Fibroblast of skin of abdomen (primary cell): ENCODE measurements at regions not wholly inside any gene's neighbourhood (a gene's known extent, or its start where the extent isn't known, plus 50 kb on each side); places are given as distances from the start of the nearest gene placed in this dataset.
"Not testable (repeated sequence)": the region's sequence is repeated elsewhere in the genome, so short reads cannot be mapped to it uniquely, and the experiment has no call there.

Experiments used
- DNase-seq: peaks from one replicate; pipeline ENCODE4 v3.0.0-alpha.2; 2013

DNA sequence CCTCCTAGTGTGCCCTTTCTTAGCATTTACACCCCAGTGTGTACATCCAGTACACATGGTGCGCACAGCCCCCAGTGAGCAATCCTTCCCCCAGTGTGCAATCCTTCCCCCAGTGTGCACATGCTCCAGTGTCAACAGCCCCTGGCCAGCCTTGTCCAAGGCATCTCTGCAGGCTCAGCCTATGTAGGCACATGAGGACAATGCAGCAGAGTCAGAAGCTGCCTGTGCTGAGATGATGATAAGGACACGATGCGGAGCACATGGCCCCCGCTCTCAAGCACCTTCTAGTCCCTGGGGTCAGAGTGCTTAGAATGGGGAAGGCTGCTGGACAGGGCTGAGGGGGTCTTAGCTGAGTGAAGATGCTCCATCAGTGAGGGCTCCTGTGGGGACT is 69.8 kb downstream of the GADD45G start:
- no peak for DNase-seq

DNA sequence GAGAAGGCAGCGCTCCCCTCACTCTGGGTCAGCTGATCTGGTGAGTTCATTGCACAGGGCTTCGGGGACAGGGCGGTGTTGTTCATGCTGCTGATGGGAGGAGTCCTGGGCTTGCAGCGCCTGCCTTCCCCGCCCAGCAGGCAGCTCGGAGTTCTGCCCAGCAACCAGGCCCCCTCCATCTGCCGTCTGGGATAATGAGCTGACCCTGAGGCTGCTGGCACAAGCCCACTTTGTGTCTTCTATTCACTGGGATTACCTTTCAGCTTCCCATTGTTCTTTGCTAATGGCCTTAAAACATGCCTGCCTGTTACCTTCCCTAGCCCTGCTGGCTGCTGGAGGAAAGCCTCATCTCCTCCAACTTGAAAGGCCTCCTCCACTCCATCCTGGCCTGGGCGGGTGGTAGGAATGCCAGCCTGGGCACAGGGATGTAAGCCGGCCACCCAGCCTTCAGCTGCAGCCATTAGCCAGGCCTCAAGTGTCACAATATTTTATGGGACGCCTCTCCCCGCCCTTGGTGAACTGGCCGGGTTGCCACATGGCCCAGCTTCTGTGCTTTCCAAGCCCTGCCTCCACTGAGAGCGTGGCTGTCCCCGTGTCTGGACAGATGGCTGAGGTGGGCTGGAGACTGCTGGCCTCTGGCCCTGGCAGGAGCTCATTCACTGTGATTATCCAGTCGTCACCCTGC is 70.4 kb downstream of the GADD45G start:
- no peak for DNase-seq

DNA sequence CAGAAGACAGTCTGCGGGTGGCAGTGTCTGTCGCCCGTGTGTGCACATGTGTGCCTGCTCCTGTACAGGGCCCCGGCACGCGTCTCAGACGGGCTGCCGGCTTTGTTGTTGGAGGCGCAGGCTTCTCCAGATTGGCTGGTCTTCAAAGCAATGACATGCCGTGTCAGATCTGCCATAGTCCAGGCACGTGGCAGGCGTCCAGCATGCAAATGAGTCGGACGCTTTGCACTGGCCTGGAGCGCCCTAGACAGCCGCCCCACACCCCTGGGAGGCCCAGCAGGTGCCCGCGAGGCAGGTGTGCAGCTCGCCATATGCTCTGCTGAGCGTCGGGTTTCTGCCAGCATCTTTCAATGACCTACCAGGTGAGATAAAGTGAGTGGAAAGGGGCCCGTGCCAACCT is 71.5 kb downstream of the GADD45G start:
- DNase-seq, result no peak

DNA sequence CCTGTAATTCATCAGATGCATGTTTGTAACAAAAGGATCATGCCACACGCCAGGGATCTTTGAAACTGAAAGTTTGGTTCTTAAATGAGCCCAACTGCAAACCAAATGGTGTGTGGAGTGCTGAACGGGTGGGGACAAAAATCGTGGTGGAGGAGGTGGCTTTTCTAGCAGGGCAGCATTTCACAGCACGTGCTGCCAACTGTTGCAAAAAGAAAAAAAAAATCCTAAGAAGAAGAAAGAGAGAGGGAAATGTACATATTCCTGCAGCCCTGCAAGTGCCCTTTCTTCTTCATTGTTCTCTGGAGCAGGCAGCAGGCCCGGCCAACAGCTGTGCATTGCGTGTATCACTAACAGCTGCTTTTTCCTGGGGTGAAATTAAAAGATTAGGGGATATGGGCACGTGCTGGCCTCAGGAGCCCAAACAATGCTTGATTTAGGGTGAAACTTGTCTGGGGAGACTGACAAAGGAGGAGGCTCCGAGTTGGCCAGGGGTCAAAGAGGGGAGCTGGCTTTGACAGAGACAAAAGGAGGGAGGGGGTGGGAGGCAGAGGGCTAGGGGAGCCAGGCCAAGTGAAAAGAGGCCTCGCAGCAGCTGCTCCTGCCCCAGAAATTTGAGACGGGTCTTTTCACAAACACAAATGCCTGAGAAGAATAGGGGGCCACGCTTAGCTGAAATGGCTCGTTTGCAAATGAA is 73.0 kb downstream of the GADD45G start:
- no peak for DNase-seq

DNA sequence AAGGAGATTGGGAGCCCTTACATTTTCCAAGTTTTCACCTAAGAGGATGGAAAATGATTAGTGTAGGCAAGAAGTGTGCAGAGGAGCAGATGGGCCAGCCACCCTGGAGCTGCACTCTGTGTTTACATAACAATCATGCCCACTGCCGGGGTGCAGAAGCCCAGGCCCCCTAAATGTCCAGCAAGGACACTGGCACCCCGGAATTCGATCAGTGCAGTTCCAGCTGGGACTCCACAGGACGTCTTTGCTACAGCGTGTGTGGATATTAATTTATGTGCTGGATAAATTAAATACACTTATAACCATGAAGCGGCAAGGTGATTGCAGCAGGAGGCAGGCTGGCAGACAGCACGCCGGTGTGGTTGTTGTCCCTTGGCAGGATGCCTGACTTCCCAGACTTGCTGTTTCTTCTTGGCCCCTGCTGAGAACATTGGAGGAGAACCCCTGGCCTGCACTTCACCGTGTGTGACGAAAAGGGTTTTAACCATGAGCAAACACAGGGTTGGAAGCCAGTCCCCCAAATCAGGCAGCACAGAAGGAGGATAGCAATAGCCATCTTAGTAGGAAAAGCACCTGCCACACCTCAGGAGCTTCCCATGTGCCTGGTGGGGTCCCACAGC is 73.7 kb downstream of the GADD45G start:
- DNase-seq, result no peak

DNA sequence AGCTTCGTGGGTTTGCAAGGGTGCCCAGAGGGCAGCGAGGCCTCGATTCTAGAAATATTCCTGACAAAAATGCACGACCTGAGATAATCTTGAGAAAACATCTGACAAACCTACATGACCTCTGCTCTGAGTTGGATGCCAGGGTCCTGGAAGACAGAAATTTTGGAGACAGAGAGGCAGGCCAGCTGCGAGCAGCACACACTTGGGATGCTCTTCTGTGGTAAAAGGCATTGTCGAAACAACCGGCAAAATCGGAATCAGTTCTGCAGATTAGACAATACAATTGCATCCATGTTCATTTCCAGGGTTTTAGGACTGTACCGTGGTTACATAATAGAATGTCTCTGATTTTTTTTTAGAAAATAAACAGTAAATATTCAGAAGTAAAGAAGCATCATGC is 74.2 kb downstream of the GADD45G start:
- DNase-seq, result no peak

DNA sequence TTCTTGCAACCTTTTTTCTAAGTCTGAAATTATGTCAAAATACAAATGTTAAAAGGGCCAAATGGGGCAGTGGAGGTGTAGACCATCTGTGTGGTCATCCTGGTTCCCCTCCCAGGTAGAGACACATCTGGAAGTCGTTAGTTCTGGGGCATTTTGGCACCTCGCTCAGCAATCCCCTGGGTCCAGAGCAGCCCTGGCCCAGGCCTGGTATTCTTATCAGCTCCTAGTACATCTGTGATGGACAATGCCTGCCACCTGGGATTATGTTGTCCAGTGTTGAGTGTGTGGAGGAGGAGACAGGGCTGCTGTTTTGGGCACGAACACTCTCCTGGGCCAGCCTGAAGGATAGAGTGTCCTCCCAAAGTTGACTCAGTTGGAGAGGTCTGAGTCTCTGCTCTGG is 74.8 kb downstream of the GADD45G start:
- DNase-seq, result no peak

DNA sequence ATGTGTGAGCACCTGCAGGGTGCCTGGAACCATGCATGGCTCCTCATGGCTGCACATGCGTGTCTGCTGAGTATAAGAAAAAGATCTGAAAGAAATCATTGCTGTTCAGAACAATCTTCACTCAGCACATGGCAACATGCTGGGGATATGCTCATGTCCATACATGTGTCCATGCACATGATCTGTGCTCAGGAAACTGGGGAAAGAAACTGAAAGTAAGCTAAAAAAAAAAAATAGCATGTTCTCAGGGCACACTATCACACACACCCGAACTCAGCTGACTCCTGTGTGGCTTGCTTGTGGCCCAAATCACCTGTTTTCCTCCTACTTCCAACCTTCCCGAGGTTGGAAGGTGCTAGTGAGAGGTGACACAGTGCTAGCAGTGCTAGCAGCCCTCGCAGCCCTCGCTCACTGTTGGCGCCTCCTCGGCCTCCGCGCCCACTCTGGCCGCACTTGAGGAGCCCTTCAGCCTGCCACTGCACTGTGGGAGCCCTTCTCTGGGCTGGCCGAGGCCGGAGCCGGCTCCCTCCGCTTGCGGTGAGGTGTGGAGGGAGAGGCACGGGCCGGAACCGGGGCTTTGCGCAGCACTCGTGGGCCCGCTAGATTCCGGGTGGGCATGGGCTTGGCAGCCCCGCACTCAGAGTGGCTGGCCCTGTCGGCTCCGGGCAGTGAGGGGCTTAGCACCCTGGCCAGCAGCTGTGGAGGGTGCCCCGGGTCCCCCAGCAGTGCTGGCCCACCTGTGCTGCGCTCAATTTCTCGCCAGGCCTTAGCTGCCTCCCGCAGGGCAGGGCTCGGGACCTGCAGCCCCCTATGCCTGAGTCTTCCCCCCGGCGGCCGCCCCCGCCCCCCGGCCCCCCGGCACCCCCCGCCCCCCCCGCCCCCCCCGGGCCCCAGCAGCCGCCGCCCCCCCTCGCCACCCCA is 76.0 kb downstream of the GADD45G start:
- no peak for DNase-seq

DNA sequence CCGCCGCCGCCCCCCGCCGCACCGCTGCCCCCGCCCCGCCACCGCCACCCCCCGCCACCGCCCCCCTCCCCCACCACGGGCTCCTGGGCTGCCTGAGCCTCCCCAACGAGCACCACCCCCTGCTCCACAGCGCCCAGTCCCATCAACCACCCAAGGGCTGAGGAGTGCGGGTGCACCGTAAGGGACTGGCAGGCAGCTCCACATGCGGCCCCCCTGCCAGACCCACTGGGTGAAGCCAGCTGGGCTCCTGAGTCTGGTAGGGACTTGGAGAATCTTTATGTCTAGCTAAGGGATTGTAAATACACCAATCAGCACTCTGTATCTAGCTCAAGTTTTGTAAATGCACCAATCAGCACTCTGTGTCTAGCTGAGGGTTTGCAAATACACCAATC is 76.7 kb downstream of the GADD45G start:
- DNase-seq, result not testable (repeated sequence)

DNA sequence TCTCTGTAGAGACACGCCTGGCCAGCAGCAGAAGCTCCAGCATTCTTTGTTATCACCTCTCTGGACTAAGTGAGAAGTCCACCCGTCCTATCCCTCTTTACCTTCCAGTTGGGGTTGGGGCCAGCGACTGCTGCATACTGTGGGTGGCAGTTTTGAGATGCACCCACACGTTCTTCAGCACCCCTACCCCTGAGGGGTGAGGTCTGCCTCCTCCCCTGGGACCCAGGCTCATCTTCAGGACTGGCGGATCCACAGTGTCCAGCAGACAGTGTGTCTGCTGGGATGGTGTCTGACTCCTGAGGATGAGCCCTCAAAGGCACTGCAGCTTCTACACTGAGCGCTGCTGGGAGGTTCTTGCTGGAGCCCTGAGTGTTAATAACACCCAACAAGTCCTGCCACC is 78.8 kb downstream of the GADD45G start:
- DNase-seq, result no peak

DNA sequence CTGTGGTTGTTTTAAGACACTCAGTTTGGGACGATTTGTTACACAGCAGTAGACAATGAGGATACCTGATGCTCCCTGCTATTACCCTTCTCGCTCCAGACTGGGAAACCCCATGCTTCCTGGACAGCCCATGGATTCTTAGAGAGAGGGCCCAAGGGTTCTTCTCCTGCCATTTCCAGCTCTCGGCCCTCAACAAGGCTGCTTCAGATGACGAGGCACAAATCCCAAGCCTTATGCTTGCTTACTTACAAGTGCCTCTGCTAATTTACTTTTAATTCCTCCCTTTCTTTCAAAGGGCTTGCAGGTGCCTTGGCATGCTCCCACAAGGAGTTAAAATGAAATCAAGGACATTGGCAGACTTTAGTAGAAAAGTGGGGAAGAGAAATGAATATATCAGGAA is 79.4 kb downstream of the GADD45G start:
- DNase-seq, result no peak

DNA sequence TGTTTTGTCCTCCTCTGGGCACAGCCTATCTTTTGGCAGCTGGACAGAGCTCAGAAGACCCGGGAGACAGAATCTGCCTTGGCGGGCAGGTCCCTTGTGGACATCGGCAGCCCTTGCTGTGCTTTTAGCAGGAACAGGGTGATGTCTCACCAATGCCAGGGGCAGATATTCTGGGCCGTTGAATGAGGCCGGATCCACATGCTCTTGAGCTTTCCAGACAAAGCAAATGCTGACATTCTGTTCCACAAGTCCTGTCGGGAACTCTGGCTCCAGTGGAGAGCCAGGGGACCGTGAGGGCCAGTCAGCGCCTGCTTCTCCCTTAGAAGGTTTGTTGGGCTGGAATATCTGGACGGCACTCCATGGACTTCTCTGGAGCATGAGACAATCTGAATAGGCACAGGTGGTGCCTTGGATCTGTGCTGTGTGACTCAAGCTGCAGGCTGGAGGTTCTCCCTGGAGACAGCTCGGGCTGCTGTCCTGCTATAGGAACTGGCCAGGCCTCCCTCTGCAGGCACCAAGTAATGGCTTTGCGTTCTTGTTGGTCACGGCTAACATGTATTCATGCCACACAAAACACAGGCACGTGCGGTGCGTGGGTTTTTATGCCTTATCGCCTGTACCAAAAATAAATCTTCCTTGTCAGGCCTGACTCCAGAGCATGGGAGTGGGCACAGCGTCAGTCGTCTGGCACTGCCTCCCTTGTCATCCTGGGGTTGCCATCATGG is 80.3 kb downstream of the GADD45G start:
- no peak for DNase-seq

DNA sequence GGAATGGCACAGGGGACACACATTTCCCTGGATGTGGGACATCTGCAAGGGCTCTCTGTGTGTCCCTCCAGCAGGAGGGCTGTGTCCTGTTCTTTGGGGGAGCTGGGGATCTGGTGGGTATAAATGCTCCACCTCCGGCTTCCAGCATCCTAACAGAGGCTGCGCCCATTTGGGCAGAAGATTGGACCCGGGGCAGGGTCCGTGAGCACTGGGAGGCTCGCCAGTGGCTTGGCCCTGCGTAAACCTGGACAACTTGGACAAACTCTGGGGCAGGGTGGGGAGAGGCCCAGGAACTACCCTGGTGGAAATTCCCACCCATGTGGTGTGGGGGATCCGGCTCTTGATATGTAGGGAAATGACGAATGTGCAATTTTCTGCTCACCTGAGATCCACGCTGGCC is 80.9 kb downstream of the GADD45G start:
- no peak for DNase-seq

DNA sequence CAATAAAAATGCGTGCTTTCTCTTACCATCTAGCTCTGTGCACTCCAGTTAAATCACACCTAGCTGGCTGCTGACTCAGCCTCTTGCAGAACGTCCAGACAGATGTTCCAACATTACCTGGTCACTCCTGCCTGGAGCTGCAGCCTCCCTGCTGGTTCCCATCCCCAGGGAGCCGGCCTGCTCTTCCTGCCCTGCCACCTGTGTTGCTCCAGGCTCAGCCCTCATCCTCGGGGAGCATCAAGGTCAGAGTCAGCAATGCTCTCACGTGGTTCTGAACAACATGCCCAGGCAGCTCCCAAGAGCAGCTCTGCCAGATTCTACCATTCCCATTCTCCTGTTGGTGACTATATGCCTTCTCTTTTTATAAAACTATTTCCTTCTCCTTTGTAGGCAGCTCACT is 81.3 kb downstream of the GADD45G start:
- DNase-seq, result no peak

DNA sequence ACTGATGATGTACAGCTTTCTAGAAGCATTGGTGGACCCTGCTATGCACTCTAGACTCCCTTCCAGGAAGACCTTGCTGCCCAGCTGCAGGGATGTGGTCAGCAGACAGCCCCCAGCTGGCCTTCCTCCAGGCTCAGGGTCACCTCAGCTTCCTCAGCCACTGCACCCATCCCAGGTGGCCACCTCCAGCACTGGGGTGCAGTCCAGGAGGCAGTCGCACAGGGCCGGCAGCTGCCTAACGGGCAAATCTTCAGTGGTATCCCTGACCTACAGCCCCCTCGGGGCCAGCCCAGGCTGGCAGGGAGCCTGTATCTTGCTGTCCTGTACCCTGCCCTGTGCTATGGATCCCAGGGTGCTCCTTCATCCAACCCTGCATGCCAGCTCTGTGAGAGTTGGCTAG is 81.8 kb downstream of the GADD45G start:
- DNase-seq, result no peak

DNA sequence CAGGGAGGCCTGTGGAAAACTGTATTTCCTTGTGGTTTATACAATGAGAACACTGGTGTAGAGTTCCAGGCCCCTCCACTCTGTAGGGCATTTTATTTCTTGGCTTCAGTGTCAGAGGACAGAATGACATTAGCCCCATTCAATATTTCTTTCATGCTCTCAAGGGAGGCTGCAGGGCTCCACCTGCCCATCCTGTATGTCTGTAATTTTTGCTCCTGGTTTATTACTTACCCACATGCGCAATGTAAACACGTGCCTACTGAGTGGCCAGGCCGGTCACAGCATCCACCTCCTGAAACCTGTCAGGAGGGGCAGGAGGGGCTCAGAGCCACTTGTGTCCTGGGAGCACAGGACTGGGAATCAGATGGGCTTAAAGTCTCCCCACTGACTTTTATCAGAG is 82.4 kb downstream of the GADD45G start:
- DNase-seq, result no peak

DNA sequence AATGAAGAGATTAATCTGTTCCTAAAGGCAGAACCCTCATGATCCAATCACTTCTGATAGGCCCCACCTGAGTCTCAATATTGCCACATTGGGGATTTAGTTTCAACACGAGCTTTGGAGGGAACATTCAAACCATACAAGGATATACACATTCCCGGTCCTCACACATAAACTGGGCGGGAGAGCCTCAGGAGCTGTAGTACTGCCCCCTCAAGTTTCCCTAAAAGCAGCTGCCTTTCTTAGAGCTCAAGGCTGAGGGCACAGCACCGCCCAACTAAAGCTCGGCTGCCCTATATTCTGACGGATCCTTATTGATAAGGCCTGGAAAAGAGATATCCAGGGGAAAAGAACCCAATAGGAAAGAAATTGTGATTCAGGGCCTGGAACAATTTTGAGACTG is 83.0 kb downstream of the GADD45G start:
- DNase-seq, result no peak

DNA sequence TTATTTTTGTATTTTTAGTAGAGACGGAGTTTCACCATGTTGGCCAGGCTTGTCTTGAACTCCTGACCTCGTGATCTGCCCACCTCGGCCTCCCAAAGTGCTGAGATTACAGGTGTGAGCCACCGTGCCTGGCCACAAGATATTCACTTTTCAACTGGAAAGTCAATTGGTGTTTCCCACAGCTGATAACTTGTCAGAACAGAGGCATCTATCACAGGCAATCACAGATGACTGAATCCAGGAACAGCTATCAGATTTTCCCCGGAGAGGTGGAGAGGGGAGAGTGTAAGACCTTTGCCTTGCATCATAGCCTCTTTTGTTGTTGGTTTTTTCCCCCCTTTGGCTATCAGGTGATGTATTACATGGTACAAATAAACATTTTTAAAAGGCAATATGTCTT is 84.5 kb downstream of the GADD45G start:
- not testable (repeated sequence) for DNase-seq

DNA sequence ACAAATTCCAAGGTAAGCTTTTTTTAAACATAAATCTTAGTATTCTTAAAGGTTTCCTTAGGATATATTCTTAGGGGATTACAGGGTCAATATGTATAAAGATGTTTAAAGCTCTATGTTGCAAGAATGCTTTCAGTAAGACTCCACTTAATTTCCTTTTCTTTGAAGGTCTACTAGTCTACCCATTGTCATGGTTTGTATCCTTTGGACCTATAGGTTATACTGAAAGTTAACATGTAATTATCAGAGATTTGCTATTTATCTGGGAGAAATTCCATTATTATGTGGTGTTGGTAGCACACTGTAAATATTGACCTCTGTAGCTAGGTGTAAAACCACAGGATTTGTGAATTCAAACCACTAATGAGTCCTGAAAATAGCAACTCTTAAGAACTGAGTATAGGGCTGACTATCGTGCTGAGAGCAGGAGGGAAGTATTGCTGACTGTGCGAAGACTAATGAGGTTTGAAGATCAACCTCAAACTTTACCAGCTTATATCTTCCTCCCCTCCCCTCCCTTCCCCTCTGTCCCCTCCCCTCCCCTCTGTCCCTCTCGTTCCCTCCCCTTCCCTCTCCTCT is 85.6 kb downstream of the GADD45G start:
- no peak for DNase-seq

DNA sequence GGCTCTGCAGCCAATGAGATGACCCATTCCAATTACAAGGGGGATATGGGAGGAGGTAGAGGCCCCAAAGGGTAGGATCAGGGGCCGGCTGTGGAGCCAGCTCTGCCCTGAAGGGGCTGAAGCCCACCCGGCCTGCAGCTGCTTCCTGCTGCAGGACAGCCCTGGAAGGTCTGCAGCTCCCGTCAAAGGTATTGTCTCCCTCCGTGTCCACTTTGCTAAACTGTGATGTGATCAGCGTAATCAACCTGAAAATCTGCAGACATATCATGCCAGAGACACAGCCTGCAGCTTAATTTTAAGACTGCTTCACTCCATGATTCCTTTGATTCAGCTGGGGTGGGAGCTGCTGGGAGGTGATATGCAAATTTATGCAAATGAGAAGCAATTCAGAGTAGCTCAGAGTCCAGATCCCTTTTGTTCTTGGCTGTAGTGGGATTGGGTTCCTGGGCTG is 90.7 kb downstream of the GADD45G start:
- no peak for DNase-seq

DNA sequence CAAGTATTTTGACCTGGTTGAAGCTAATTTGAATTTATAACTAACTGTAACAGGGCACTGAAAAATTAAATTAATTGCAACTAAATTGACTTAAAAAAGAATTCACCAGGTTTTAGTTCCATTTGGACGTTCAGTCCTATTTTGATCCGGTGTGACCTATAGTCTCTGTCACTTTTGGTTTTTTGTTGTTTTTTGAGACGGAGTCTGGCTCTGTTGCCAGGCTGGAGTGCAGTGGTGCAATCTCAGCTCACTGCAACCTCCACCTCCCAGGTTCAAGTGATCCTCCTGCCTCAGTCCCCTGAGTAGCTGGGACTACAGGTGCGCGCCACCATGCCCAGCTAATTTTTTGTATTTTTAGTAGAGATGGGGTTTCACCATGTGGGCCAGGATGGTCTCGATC is 91.2 kb downstream of the GADD45G start:
- not testable (repeated sequence) for DNase-seq

DNA sequence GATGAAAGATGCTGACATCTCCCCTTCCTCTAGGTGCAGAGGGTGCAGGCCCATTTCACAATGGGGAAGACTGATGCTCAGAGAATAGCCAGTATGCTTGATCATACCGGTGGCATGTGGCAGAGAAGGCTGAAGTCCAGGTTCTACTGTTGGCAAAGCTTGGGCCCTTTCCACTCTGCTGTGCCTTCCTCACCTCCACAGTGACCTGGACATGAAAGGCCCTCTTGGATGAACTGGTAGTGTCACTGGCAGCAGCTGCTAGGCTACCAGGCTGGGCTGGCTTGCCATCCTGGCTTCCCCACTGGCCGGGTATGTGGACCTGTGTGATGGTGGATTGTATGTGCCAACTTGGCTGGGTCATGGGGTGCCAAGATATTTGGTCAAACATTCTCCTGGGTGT is 92.0 kb downstream of the GADD45G start:
- DNase-seq, result no peak
